HUES64 (cell line): ENCODE measurements at regions not wholly inside any gene's neighbourhood (a gene's known extent, or its start where the extent isn't known, plus 50 kb on each side); places are given as distances from the start of the nearest gene placed in this dataset.

Experiments used
- H3K27ac ChIP-seq: 2 replicates; pipeline ENCODE4 v1.7.0; 2013; ENCODE audit warnings: low read depth, low read length, inconsistent platforms
- H3K27me3 ChIP-seq: 2 replicates; pipeline ENCODE4 v1.6.1; 2013; ENCODE audit warnings: mild to moderate bottlenecking, low read length; ENCODE audit not compliant: insufficient read depth
- H3K36me3 ChIP-seq: 2 replicates; pipeline ENCODE4 v1.6.1; 2013; ENCODE audit warnings: mild to moderate bottlenecking, low read length; ENCODE audit not compliant: insufficient read depth
- H3K4me1 ChIP-seq: 2 replicates; pipeline ENCODE4 v1.6.1; 2013; ENCODE audit warnings: mild to moderate bottlenecking, low read length, moderate library complexity; ENCODE audit not compliant: insufficient read depth
- H3K4me3 ChIP-seq: 2 replicates; pipeline ENCODE4 v1.5.1; 2013; ENCODE audit warnings: mild to moderate bottlenecking, low read length, moderate library complexity
- H3K9ac ChIP-seq: 2 replicates; pipeline ENCODE4 v1.6.1; 2013; ENCODE audit warnings: mild to moderate bottlenecking, low read depth, low read length
- H3K9me3 ChIP-seq: 2 replicates; pipeline ENCODE4 v1.6.1; 2013; ENCODE audit warnings: low read depth, low read length; ENCODE audit not compliant: insufficient read depth
- WGBS: fragments of 150-250, 120-280 bp; methylation state at CpG from one replicate; pipeline ENCODE4 v1.1.7; 2013; ENCODE audit warnings: missing lambda C conversion rate; 5-methylcytosine and 5-hydroxymethylcytosine counted together

GRCh38 chr1:98384461-98385141 is 276.9 kb upstream of the SNX7 start:
- Histone ChIP-seq H3K9me3 (no peaks in the 10 kb centered on the region), H3K36me3 (no peaks in the 10 kb centered on the region), H3K4me3 (no peak overlapping the region), H3K9ac (no peak overlapping the region), H3K27ac (no peak overlapping the region), H3K27me3 (no peaks in the 10 kb centered on the region), H3K4me1 (no peaks in the 10 kb centered on the region)
- 94% methylated on average over 6 of the region's 6 CpGs for WGBS

DNA sequence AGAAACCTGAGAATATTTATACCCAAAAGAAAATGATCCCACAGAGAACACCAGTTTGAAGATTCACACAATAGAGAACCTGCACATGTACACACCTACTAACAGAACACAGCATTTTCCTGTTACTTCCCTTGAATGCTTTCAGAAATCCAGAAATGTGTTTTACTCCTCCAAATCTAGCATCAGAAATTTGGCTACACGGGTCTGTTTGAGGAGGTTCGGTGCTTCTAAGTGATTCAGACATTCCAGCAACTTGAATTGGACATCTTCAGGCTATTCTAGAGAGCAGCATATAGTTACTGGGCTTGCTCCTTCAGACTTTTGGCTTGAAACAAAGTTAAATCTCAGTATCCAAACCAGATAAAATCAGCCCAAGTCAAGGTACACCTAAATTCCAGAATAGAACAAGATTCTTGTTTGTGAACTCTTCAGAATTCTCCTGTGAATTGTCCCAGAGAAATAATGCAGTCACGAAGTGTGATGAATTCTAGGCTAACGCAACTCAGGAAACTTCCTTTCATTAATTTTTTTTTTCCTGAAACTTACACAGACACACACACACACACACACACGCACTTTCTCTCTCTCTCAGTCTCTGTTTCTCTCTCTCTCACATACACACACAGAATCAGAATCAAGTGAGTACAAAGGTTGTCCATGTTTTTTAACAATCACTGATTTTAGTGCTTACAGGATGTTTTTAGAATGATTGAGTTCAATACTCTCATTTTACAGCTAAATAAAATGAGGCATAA is 278.4 kb upstream of the SNX7 start:
- no peaks in the 10 kb centered on the region for H3K9me3 ChIP-seq
- WGBS, result 93% methylated on average over 5 of the region's 5 CpGs
- no peak overlapping the region for H3K9ac ChIP-seq
- H3K4me3 ChIP-seq, result no peak overlapping the region
- H3K4me1 ChIP-seq, result no peaks in the 10 kb centered on the region
- H3K27me3 ChIP-seq, result no peaks in the 10 kb centered on the region
- no peaks in the 10 kb centered on the region for H3K36me3 ChIP-seq
- no peak overlapping the region for H3K27ac ChIP-seq

- Histone ChIP-seq H3K4me1 (no peaks in the 10 kb centered on the region), H3K4me3 (no peak overlapping the region), H3K9ac (no peak overlapping the region), H3K27ac (no peak overlapping the region), H3K27me3 (no peaks in the 10 kb centered on the region), H3K9me3 (no peaks in the 10 kb centered on the region), H3K36me3 (no peaks in the 10 kb centered on the region)
- 95% methylated on average over 2 of the region's 2 CpGs for WGBS
Observed at GRCh38 chr1:98382586-98382985, 278.9 kb upstream of the SNX7 start.

GRCh38 chr1:98374098-98374497 is 287.4 kb upstream of the SNX7 start:
- WGBS, result 100% methylated on average over 2 of the region's 2 CpGs
- H3K36me3 ChIP-seq, result no peaks in the 10 kb centered on the region
- no peaks in the 10 kb centered on the region for H3K9me3 ChIP-seq
- no peak overlapping the region for H3K9ac ChIP-seq
- H3K4me1 ChIP-seq, result no peaks in the 10 kb centered on the region
- no peak overlapping the region for H3K4me3 ChIP-seq
- no peak overlapping the region for H3K27ac ChIP-seq
- no peaks in the 10 kb centered on the region for H3K27me3 ChIP-seq

DNA sequence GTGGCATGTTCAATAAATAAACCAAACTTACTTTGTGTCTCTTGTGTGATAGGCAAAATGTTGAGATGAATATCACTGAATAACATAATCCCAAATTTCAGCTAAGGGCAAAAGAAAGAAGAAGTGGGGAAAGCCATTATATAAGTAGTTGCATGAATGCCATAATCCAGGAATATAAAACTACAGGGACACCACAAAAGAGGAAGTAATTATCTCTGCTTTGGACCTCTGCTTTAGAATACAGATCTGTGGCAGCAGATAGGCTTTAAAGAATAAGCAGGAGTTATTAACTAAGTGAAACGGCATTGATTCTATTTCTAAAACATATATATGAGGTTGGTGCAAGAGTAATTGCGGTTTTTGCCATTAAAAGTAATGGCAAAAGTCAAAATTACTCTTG is 288.5 kb upstream of the SNX7 start:
- H3K9ac ChIP-seq, result no peak overlapping the region
- no peak overlapping the region for H3K4me3 ChIP-seq
- no CpG with 5 or more reads among the region's 2 CpGs for WGBS
- H3K27ac ChIP-seq, result no peak overlapping the region
- no peaks in the 10 kb centered on the region for H3K27me3 ChIP-seq
- no peaks in the 10 kb centered on the region for H3K4me1 ChIP-seq
- no peaks in the 10 kb centered on the region for H3K36me3 ChIP-seq
- H3K9me3 ChIP-seq, result no peaks in the 10 kb centered on the region

DNA sequence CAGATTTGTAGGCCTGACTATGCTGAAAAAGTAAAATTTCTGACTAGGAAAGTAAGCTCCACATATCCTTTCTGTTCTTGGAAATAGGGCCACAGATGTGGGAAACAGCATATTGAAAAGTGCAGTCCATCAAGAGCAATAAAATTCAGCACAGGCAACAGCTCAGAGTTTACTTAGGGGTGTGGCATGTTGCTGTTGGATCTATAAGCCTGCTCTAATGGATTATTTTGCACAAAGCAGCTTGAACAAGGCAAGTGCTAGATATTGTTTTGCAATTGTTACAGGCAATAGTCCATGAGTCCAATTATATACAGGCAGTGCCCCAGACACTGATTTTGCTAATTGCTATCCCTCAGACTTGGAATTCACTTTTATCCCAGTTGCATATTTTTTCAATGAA is 289.8 kb upstream of the SNX7 start:
- H3K4me3 ChIP-seq, result no peak overlapping the region
- no peak overlapping the region for H3K27ac ChIP-seq
- H3K9me3 ChIP-seq, result no peaks in the 10 kb centered on the region
- H3K9ac ChIP-seq, result no peak overlapping the region
- H3K36me3 ChIP-seq, result no peaks in the 10 kb centered on the region
- no peaks in the 10 kb centered on the region for H3K4me1 ChIP-seq
- H3K27me3 ChIP-seq, result no peaks in the 10 kb centered on the region

DNA sequence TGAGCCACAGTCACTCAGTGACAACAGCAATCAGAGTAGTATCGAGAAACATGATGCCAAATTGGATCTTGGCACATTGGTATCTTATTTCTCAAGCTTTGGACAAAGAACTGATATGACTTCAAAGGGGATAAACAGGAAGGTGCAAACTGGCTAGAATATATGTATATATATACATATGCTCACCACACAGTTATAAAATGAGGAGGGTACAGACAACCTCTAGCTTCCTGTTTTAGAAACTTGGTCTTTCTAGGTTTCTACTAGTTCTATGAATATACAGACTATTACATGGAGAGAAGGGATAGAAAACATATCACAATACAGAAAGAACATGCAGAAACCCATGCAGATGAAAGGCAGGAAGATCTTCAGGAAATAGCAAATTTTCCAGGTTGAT is 292.1 kb upstream of the SNX7 start:
- Histone ChIP-seq H3K4me1 (no peaks in the 10 kb centered on the region), H3K9ac (no peak overlapping the region), H3K27ac (no peak overlapping the region), H3K36me3 (no peaks in the 10 kb centered on the region), H3K27me3 (no peaks in the 10 kb centered on the region), H3K9me3 (no peaks in the 10 kb centered on the region), H3K4me3 (no peak overlapping the region)
- WGBS, result 87% methylated on average over 1 of the region's 1 CpG

GRCh38 chr1:98368995-98369394 is 292.5 kb upstream of the SNX7 start:
- 80% methylated on average over 3 of the region's 3 CpGs for WGBS
- Histone ChIP-seq H3K9ac (no peak overlapping the region), H3K27ac (no peak overlapping the region), H3K4me3 (no peak overlapping the region), H3K4me1 (no peaks in the 10 kb centered on the region), H3K36me3 (no peaks in the 10 kb centered on the region), H3K9me3 (no peaks in the 10 kb centered on the region), H3K27me3 (no peaks in the 10 kb centered on the region)

DNA sequence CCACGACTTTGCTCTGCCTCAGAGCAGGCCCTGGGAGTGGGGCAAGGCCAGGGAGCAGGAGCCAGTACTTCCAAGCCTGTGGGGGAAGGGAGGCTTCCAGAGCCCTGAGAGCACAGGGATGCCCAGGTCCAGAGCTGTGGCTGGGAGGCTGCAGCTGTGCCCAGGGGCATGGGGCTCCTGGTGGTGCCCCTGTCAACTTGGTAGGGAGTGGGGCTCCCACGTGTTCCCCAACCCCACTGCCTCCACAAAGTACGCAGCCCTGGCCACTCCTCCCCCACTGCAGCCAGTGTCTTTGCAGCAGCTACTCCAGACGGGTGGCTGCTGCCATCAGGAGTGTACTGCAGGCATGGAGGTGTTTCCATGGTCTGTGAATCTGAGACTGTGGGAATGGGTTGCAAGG is 294.1 kb upstream of the SNX7 start:
- H3K27ac ChIP-seq, result no peak overlapping the region
- no peaks in the 10 kb centered on the region for H3K27me3 ChIP-seq
- H3K9ac ChIP-seq, result no peak overlapping the region
- 87% methylated on average over 4 of the region's 4 CpGs for WGBS
- H3K4me3 ChIP-seq, result no peak overlapping the region
- no peaks in the 10 kb centered on the region for H3K9me3 ChIP-seq
- no peaks in the 10 kb centered on the region for H3K36me3 ChIP-seq
- H3K4me1 ChIP-seq, result no peaks in the 10 kb centered on the region

DNA sequence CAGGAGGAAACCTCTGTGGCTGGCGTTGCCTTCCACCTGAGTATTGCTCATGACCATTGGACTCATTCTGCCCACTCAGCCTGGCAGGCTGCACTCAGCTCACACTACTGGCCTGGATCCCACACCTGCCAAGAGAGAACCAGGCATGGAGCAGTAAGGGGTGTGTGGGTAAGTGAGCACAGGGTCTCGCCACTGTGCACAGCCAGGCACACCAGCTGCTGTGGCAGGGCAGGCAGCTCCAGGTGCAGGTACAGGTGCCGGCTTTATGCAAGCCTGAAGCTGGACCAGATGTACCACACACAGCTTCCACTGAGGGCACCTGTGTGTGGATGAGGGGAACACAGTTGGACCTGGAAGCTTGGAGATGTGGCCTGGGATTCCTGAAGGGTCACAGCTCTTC is 295.2 kb upstream of the SNX7 start:
- 90% methylated on average over 3 of the region's 3 CpGs for WGBS
- Histone ChIP-seq H3K4me3 (no peak overlapping the region), H3K27ac (no peak overlapping the region), H3K36me3 (no peaks in the 10 kb centered on the region), H3K4me1 (no peaks in the 10 kb centered on the region), H3K9ac (no peak overlapping the region), H3K9me3 (no peaks in the 10 kb centered on the region), H3K27me3 (no peaks in the 10 kb centered on the region)

GRCh38 chr1:98364544-98364943 is 297.0 kb upstream of the SNX7 start:
- Histone ChIP-seq H3K4me1 (no peaks in the 10 kb centered on the region), H3K27me3 (no peaks in the 10 kb centered on the region), H3K36me3 (no peaks in the 10 kb centered on the region), H3K9me3 (no peaks in the 10 kb centered on the region), H3K9ac (no peak overlapping the region), H3K27ac (no peak overlapping the region), H3K4me3 (no peak overlapping the region)
- WGBS, result 100% methylated on average over 1 of the region's 1 CpG
